ENCODE measurements at regions not wholly inside any gene's neighbourhood (a gene's known extent, or its start where the extent isn't known, plus 50 kb on each side); places are given as distances from the start of the nearest gene placed in this dataset.

DNA sequence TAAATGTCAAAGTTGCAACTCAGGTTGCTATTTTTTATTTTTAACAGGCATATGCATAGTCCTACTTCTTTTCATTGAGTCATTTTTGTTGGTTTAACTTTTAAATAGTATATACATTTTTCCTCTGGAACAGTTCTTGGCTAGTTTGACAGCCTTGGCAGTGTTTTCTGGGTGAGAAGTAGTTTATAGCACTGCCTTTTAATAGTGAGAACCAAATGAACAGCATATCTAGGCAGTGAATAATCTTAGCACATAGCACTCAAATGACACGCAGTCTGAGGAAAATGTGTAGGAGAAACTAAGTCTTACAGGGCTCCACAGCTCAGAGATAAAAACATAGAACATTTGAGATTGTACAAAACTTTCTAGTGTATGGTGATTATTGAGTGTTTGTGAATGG, 265.5 kb upstream of the POT1 start:
- Histone ChIP-seq H4K20me1 (replicated peaks; ENCODE audit: control insufficient read depth, insufficient read depth, low read length) (no peaks in the 10 kb centered on the region), H3K4me3 (no peak overlapping the region), H3K27me3 (ENCODE audit: control insufficient read depth in 2 of 2, insufficient read depth in 2 of 2, low read length in 2 of 2) (no peaks in the 10 kb centered on the region), H3K9me3 (replicated peaks; ENCODE audit: control insufficient read depth, insufficient read depth, low read depth, low read length) (0 out of 2 replicates have a peak, but pooled peaks cover 2% of the 10 kb centered on the region), H3K79me2 (ENCODE audit: control insufficient read depth, insufficient read depth, low read length) (no peaks in the 10 kb centered on the region), H3K9me1 (ENCODE audit: control insufficient read depth, insufficient read depth, low read length) (no peaks in the 10 kb centered on the region), H3K9ac (ENCODE audit: insufficient read depth in 1 of 2, low read depth in 2 of 2, low read length in 2 of 2) (no peak overlapping the region), H3K4me2 (ENCODE audit: insufficient read depth, low read length) (no peak overlapping the region), H3K36me3 (ENCODE audit: control insufficient read depth, insufficient read depth, low read length) (no peaks in the 10 kb centered on the region), H3K4me1 (replicated peaks in 1 of 2; ENCODE audit: control insufficient read depth in 2 of 2, insufficient read depth in 2 of 2, low read length in 2 of 2) (no peaks in the 10 kb centered on the region), H2AFZ (ENCODE audit: low read depth, low read length) (no peak overlapping the region), H3K27ac (ENCODE audit: extremely low read depth, low read depth, low read length) (no peak overlapping the region)
- intact Hi-C loops (cut with micrococcal nuclease) = loop anchor here (5.0 kb wide), 1 partner anchor 1177 kb away; no protein-coding TSS in a partner anchor
- 4% methylated on average over 1 of the region's 1 CpG for WGBS (ENCODE audit: insufficient coverage, low coverage, missing lambda C conversion rate)
- DNase-seq (ENCODE audit: extremely low read depth in 1 of 4, low spot score in 3 of 4) (no peak), FAIRE-seq (no peak), ATAC-seq (no peak)
- BruUV-seq (replicated peaks) = no TSS peak
- in situ Hi-C loops (cut with MboI) = no loop called here
- TF ChIP-seq ZBTB1 (CRISPR knock-in tag; IDR thresholded peaks at IDR 0.05; ENCODE audit: borderline replicate concordance, low read depth) (no peak), EP300 (IDR thresholded peaks at IDR 0.05; ENCODE audit: low read length) (no peak)
- CTCF ChIA-PET (ENCODE audit: low intra/inter-chr PET ratio) = no interaction called here
- POLR2A ChIA-PET = no interaction called here

DNA sequence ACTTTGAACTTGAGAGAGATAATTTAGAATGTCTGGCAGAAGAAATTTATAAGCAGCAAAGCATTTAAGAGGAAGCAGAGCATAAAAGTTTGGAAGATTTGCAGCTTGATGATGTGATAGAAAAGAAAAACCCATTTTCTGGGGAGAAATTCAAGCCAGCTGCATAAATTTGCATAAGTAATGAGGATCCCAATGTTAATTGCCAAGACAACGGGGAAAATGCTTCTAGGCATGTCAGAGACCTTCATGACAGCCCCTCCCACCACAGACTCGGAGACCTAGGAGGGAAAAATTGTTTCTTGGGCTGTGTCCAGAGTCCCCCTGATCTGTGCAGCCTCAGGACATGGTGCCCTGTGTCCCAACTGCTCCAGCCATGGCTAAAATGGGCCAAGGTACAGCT, 263.6 kb upstream of the POT1 start:
- Histone ChIP-seq H3K4me1 (replicated peaks in 1 of 2; ENCODE audit: control insufficient read depth in 2 of 2, insufficient read depth in 2 of 2, low read length in 2 of 2) (no peaks in the 10 kb centered on the region), H3K9me1 (ENCODE audit: control insufficient read depth, insufficient read depth, low read length) (no peaks in the 10 kb centered on the region), H3K4me3 (no peak overlapping the region), H3K27me3 (ENCODE audit: control insufficient read depth in 2 of 2, insufficient read depth in 2 of 2, low read length in 2 of 2) (no peaks in the 10 kb centered on the region), H4K20me1 (replicated peaks; ENCODE audit: control insufficient read depth, insufficient read depth, low read length) (no peaks in the 10 kb centered on the region), H3K36me3 (ENCODE audit: control insufficient read depth, insufficient read depth, low read length) (no peaks in the 10 kb centered on the region), H3K9ac (ENCODE audit: insufficient read depth in 1 of 2, low read depth in 2 of 2, low read length in 2 of 2) (no peak overlapping the region), H3K79me2 (ENCODE audit: control insufficient read depth, insufficient read depth, low read length) (no peaks in the 10 kb centered on the region), H3K9me3 (replicated peaks; ENCODE audit: control insufficient read depth, insufficient read depth, low read depth, low read length) (0 out of 2 replicates have a peak, but pooled peaks cover 2% of the 10 kb centered on the region), H3K27ac (ENCODE audit: extremely low read depth, low read depth, low read length) (no peak overlapping the region), H3K4me2 (ENCODE audit: insufficient read depth, low read length) (no peak overlapping the region), H2AFZ (ENCODE audit: low read depth, low read length) (no peak overlapping the region)
- ATAC-seq = no peak
- CTCF ChIA-PET (ENCODE audit: low intra/inter-chr PET ratio) = no interaction called here
- no TSS peak for BruUV-seq (replicated peaks)
- intact Hi-C loops (cut with micrococcal nuclease) (no loop called here), in situ Hi-C loops (cut with MboI) (no loop called here)
- POLR2A ChIA-PET = no interaction called here
- DNase-seq (ENCODE audit: extremely low read depth in 1 of 4, low spot score in 3 of 4) = no peak
- no peak for FAIRE-seq
- WGBS (ENCODE audit: insufficient coverage, low coverage, missing lambda C conversion rate) = 5% methylated on average over 2 of the region's 2 CpGs
- no peak for TF ChIP-seq ZNF354B (CRISPR knock-in tag; IDR thresholded peaks at IDR 0.05)
- TF ChIP-seq KDM2B (CRISPR knock-in tag; IDR thresholded peaks at IDR 0.05) = no peak
- TF ChIP-seq HDGF (IDR thresholded peaks at IDR 0.05) = no peak
- TF ChIP-seq MED1 (CRISPR knock-in tag; IDR thresholded peaks at IDR 0.05; ENCODE audit: borderline replicate concordance) = no peak
- no peak for TF ChIP-seq POLR2AphosphoS2 (IDR thresholded peaks at IDR 0.05; ENCODE audit: low read length)
- TF ChIP-seq GATA2 (CRISPR knock-in tag; IDR thresholded peaks at IDR 0.05) = no peak
- no peak for TF ChIP-seq SIRT6 (IDR thresholded peaks at IDR 0.05; ENCODE audit: low read depth, low read length)
- TF ChIP-seq, protein P1, sequence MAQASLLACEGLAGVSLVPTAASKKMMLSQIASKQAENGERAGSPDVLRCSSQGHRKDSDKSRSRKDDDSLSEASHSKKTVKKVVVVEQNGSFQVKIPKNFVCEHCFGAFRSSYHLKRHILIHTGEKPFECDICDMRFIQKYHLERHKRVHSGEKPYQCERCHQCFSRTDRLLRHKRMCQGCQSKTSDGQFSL (CRISPR knock-in tag; IDR thresholded peaks at IDR 0.05) = no peak
- TF ChIP-seq, protein P1 (tag; IDR thresholded peaks at IDR 0.05) = no peak
- TF ChIP-seq KLF16 (IDR thresholded peaks at IDR 0.05) = no peak
- TF ChIP-seq ATF1 (CRISPR knock-in tag; IDR thresholded peaks at IDR 0.05) = no peak
- TF ChIP-seq ATF1 (tag; IDR thresholded peaks at IDR 0.05) = no peak
- TF ChIP-seq GABPA (tag; conservative IDR thresholded peaks at IDR 0.05; ENCODE audit: low read depth) = no peak
- TF ChIP-seq SMAD3 (CRISPR knock-in tag; conservative IDR thresholded peaks at IDR 0.05) = no peak
- TF ChIP-seq RBFOX2 (IDR thresholded peaks at IDR 0.05; ENCODE audit: low read depth, low read length) = no peak
